ENCODE measurements at regions not wholly inside any gene's neighbourhood (a gene's known extent, or its start where the extent isn't known, plus 50 kb on each side); places are given as distances from the start of the nearest gene placed in this dataset.
A peak's percentile ranks its signal among the peaks of the same experiment; 100 is the strongest.
"Not testable (repeated sequence)": the region's sequence is repeated elsewhere in the genome, so short reads cannot be mapped to it uniquely, and the experiment has no call there.

DNA sequence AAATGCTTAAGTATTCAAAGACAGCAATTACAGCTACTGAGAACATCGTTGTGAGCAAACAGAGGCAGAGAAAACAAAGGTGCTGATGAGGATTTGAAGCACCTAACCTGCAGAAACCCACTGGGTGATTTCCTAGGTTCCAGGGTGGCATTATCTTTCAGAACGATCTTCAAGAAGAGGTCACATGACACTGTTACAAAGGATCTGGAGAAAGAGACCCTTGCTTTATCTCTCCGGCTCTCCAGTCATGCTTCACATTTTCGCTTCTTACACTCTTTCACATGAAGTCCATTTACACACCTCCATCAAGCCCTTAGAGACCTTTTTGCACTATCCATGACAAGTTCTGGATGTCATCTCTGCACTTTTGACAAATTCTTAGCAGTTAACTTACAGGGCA, 70.8 kb downstream of the GOLGA8B start:
- peaks cover 47% of the 10 kb centered on the region for H3K27me3 ChIP-seq (ENCODE audit: insufficient read depth, insufficient read length)

DNA sequence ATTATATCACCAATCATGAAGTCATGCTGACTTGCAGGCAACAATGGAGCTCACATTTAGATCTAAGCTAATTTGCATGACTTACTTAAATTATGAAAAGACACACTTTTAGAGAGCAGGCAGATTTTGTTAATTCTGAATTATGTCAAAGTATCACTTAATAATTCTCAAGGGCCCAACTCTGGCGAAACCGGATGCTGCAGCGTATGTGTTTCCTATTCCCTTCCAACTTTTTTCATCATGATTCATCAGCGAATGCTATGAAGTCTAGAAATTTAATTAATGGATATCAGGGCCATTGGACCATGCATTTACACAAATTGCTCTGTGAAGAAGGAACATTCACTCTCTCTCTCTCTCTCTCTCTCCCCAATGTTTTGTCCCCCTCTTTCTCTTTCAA, 63.5 kb upstream of the GOLGA8A start:
- Histone ChIP-seq H3K9me3 (ENCODE audit: insufficient read depth, low read length) (no peaks in the 10 kb centered on the region), H3K36me3 (ENCODE audit: insufficient read depth, insufficient read length, low read length) (no peaks in the 10 kb centered on the region), H3K27me3 (ENCODE audit: insufficient read depth, insufficient read length) (no peaks in the 10 kb centered on the region), H3K9ac (ENCODE audit: insufficient read length, low read depth) (no peak overlapping the region), H3K4me1 (ENCODE audit: insufficient read depth, insufficient read length) (no peaks in the 10 kb centered on the region), H3K4me3 (ENCODE audit: insufficient read length, low read depth) (no peak overlapping the region)
- no peak for DNase-seq (ENCODE audit: low read depth, low spot score)
- TF ChIP-seq SUZ12 (IDR thresholded peaks at IDR 0.05; ENCODE audit: extremely low read depth, insufficient read depth, insufficient read length) (no peak), YY1 (IDR thresholded peaks at IDR 0.05; ENCODE audit: insufficient read depth, insufficient read length) (no peak), ZNF274 (IDR thresholded peaks at IDR 0.05; ENCODE audit: low read depth, low read length) (no peak)

More for the DNA sequence above, 70.8 kb downstream of the GOLGA8B start:
- no peak overlapping the region for H3K9ac ChIP-seq (ENCODE audit: insufficient read length, low read depth)
- no peaks in the 10 kb centered on the region for H3K36me3 ChIP-seq (ENCODE audit: insufficient read depth, insufficient read length, low read length)
- TF ChIP-seq SUZ12 (IDR thresholded peaks at IDR 0.05; ENCODE audit: extremely low read depth, insufficient read depth, insufficient read length) (no peak), YY1 (IDR thresholded peaks at IDR 0.05; ENCODE audit: insufficient read depth, insufficient read length) (no peak), ZNF274 (IDR thresholded peaks at IDR 0.05; ENCODE audit: low read depth, low read length) (no peak)
- H3K4me1 ChIP-seq (ENCODE audit: insufficient read depth, insufficient read length): no peaks in the 10 kb centered on the region
- no peaks in the 10 kb centered on the region for H3K9me3 ChIP-seq (ENCODE audit: insufficient read depth, low read length)
- H3K4me3 ChIP-seq (ENCODE audit: insufficient read length, low read depth): no peak overlapping the region
- no peak for DNase-seq (ENCODE audit: low read depth, low spot score)

DNA sequence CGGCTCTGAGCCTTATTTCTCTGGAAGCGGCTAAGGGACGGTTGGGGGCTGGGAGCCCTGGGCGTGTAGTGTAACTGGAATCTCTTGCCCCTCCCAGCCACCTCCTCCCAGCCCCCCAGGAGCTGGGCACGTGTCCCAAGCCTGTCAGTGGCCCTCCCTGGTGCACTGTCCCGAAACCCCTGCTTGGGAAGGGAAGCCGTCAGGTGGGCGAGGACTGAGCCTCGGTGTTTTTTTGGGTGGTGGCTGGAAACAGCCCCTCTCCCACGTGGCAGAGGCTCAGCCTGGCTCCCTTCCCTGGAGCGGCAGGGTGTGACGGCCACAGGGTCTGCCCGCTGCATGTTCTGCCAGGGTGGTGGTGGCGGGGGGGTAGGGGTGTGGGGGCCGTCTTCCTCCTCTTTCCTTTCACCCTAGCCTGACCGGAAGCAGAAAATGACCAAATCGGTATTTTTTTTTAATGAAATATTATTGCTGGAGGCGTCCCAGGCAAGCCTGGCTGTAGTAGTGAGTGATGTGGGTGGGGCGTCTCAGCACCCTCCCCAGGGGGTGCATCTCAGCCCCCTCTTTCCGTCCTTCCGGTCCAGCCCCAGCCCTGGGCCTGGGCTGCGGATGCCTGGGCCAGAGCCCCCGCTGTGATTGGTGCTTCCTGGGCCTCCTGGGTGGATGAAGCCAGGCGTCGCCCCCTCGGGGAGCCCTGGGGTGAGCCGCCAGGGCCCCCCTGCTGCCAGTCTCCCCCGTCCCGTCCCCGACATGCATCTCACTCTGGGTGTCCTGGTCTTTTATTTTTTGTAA, 58.8 kb upstream of the GOLGA8A start:
- H3K4me1 ChIP-seq (ENCODE audit: insufficient read depth, insufficient read length): no peaks in the 10 kb centered on the region
- H3K9me3 ChIP-seq (ENCODE audit: insufficient read depth, low read length): peaks cover 4% of the 10 kb centered on the region; the same call in 1 of the 2 replicates
- TF ChIP-seq ZNF274 (IDR thresholded peaks at IDR 0.05; ENCODE audit: low read depth, low read length) (no peak), SUZ12 (IDR thresholded peaks at IDR 0.05; ENCODE audit: extremely low read depth, insufficient read depth, insufficient read length) (no peak), YY1 (IDR thresholded peaks at IDR 0.05; ENCODE audit: insufficient read depth, insufficient read length) (no peak)
- no peaks in the 10 kb centered on the region for H3K36me3 ChIP-seq (ENCODE audit: insufficient read depth, insufficient read length, low read length)
- DNase-seq (ENCODE audit: low read depth, low spot score): no peak
- peaks cover 43% of the 10 kb centered on the region for H3K27me3 ChIP-seq (ENCODE audit: insufficient read depth, insufficient read length)
- H3K4me3 ChIP-seq (ENCODE audit: insufficient read length, low read depth): no peak overlapping the region
- H3K9ac ChIP-seq (ENCODE audit: insufficient read length, low read depth): no peak overlapping the region

DNA sequence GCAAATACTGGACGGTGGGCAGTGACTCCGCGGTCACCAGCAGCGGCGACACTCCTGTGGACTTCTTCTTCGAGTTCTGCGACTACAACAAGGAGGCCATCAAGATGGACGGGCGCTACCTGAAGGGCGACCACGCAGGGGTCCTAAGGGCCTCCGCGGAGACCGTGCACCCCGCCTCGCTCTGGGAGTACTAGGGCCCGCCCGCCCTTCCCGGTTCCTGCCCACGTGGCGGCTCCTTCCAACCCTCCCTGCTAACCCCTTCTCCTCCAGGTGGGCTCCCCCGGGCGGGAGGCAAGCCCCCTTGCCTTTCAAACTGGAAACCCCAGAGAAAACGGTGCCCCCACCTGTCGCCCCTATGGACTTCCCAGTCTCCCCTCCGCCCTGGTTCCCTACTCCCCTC, 58.1 kb upstream of the GOLGA8A start:
- H3K4me3 ChIP-seq (ENCODE audit: insufficient read length, low read depth); DNase-seq (ENCODE audit: low read depth, low spot score); H3K4me1 ChIP-seq (ENCODE audit: insufficient read depth, insufficient read length); H3K36me3 ChIP-seq (ENCODE audit: insufficient read depth, insufficient read length, low read length); H3K9me3 ChIP-seq (ENCODE audit: insufficient read depth, low read length); H3K9ac ChIP-seq (ENCODE audit: insufficient read length, low read depth): not testable (repeated sequence)
- peaks cover 45% of the 10 kb centered on the region for H3K27me3 ChIP-seq (ENCODE audit: insufficient read depth, insufficient read length)

DNA sequence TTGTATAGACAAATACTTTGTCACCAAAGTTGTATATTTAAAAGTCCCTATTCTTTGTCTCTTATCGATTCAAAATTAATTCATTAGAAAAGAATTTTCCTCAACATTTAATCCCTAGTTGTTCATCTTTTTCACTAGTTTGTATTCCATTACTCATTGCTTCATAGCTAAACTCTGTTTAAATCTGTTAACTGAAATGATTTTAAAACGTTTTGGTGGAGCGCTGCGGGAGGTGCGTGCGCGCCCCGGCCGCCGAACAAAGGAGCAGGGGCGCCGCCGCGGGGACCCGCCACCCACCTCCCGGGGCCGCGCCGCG, 56.4 kb upstream of the GOLGA8A start:
- Histone ChIP-seq H3K9ac (ENCODE audit: insufficient read length, low read depth) (peak overlapping the region; percentile 64), H3K9me3 (ENCODE audit: insufficient read depth, low read length) (peaks cover 5% of the 10 kb centered on the region; the same call in 1 of the 2 replicates), H3K4me1 (ENCODE audit: insufficient read depth, insufficient read length) (no peaks in the 10 kb centered on the region), H3K36me3 (ENCODE audit: insufficient read depth, insufficient read length, low read length) (no peaks in the 10 kb centered on the region), H3K4me3 (ENCODE audit: insufficient read length, low read depth) (peak overlapping the region; percentile 57), H3K27me3 (ENCODE audit: insufficient read depth, insufficient read length) (peaks cover 45% of the 10 kb centered on the region)
- no peak for DNase-seq (ENCODE audit: low read depth, low spot score)
- TF ChIP-seq ZNF274 (IDR thresholded peaks at IDR 0.05; ENCODE audit: low read depth, low read length): no peak
- peak; percentile 65 for TF ChIP-seq SUZ12 (IDR thresholded peaks at IDR 0.05; ENCODE audit: extremely low read depth, insufficient read depth, insufficient read length)

DNA sequence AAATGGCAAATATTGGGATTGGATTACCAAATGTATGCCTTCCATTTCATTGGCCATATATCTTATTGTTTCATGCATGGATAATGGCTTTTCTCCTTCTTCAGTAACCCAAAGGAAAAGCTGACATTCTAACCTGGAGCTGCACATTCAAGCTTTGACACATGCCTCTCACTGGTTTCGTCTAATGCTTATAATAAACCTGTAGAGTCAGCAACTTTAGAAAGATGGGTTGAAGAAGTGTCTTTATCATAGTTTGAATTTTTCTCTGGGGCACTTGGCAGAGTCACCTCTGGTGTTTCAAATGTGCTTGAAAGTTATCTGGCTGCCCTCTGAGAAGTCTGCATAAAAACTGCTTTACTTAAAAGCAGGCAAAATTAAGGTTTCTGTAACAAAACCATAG, 55.4 kb upstream of the GOLGA8A start:
- Histone ChIP-seq H3K36me3 (ENCODE audit: insufficient read depth, insufficient read length, low read length) (no peaks in the 10 kb centered on the region), H3K27me3 (ENCODE audit: insufficient read depth, insufficient read length) (peaks cover 45% of the 10 kb centered on the region), H3K4me3 (ENCODE audit: insufficient read length, low read depth) (no peak overlapping the region), H3K4me1 (ENCODE audit: insufficient read depth, insufficient read length) (no peaks in the 10 kb centered on the region), H3K9ac (ENCODE audit: insufficient read length, low read depth) (no peak overlapping the region), H3K9me3 (ENCODE audit: insufficient read depth, low read length) (peaks cover 5% of the 10 kb centered on the region; the same call in 1 of the 2 replicates)
- no peak for TF ChIP-seq YY1 (IDR thresholded peaks at IDR 0.05; ENCODE audit: insufficient read depth, insufficient read length)
- no peak for DNase-seq (ENCODE audit: low read depth, low spot score)

DNA sequence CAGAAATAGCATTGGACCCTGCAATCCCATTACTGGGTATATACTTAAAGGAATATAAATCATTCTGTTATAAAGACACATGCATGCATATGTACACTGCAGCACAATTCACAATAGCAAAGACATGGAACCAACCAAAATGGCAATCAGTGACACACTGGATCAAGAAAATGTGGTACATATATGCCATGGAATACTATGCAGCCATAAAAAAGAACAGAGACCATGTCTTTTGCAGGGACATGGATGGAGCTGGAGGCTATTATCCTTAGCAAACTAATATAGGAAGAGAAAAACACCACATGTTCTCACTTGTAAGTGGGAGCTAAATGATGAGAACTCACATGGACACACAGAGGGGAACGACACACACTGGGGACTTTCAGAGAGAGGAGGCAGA, 53.9 kb upstream of the GOLGA8A start:
- H3K27me3 ChIP-seq (ENCODE audit: insufficient read depth, insufficient read length): peaks cover 45% of the 10 kb centered on the region
- H3K9me3 ChIP-seq (ENCODE audit: insufficient read depth, low read length); H3K9ac ChIP-seq (ENCODE audit: insufficient read length, low read depth); H3K36me3 ChIP-seq (ENCODE audit: insufficient read depth, insufficient read length, low read length); DNase-seq (ENCODE audit: low read depth, low spot score); H3K4me1 ChIP-seq (ENCODE audit: insufficient read depth, insufficient read length); H3K4me3 ChIP-seq (ENCODE audit: insufficient read length, low read depth): not testable (repeated sequence)

Measured in NT2/D1 (cell line).